HEK293 (cell line): ENCODE measurements at regions not wholly inside any gene's neighbourhood (a gene's known extent, or its start where the extent isn't known, plus 50 kb on each side); places are given as distances from the start of the nearest gene placed in this dataset.

ENCODE experiments used
- CTCF ChIA-PET: fragments of 350-600 bp; formaldehyde crosslinking; extraction: SDS; loops from one replicate; lab custom pipeline; 2021; ENCODE audit warnings: antibody characterized with exemption; lab: Yijun Ruan, JAX
- POLR2A ChIA-PET: fragments of 300-600 bp; formaldehyde crosslinking; extraction: SDS; loops from one replicate; lab custom pipeline; 2020; ENCODE audit warnings: antibody characterized with exemption, inconsistent platforms; lab: Yijun Ruan, JAX
- H3K27ac ChIP-seq: fragments of 200-500 bp; sonication (Bioruptor generic); 2 replicates; pipeline ENCODE4 v1.5.1; 2014; ENCODE audit warnings: low read depth, low read length, control low read depth, inconsistent platforms; ENCODE audit errors: extremely low read depth
- H3K36me3 ChIP-seq, 2 experiments: fragments of 200-500 bp in 1 of 2; sonication (Bioruptor generic) in 1 of 2; 1 replicate in 1 of 2; 2 replicates in 1 of 2; pipeline ENCODE4 v1.5.1; 2014 to 2017; ENCODE audit warnings: inconsistent platforms in 2 of 2, low read length in 2 of 2; ENCODE audit not compliant: control insufficient read depth in 2 of 2, insufficient read depth in 1 of 2
- H3K4me1 ChIP-seq: fragments of 200-500 bp; sonication (Bioruptor generic); 2 replicates; pipeline ENCODE4 v1.5.1; 2014; ENCODE audit warnings: mild to moderate bottlenecking, low read length, inconsistent platforms; ENCODE audit not compliant: control insufficient read depth, insufficient read depth
- H3K4me3 ChIP-seq: 2 replicates; pipeline ENCODE4 v1.5.1; 2011; ENCODE audit warnings: low read depth, mild to moderate bottlenecking, control low read depth, low read length, moderate library complexity
- H3K9me3 ChIP-seq: fragments of 200-500 bp; sonication (Bioruptor generic); 2 replicates; pipeline ENCODE4 v1.5.1; 2014; ENCODE audit warnings: low read depth, low read length, inconsistent platforms; ENCODE audit not compliant: control insufficient read depth, insufficient read depth
- GLIS2 ChIP-seq: fragments of 450-650 bp; formaldehyde crosslinking; IDR thresholded peaks from 2 replicates; pipeline ENCODE4 v1.5.1; 2016; ENCODE audit warnings: missing biosample characterization, missing genetic modification characterization
- HOXC10 ChIP-seq: sonication (generic); formaldehyde crosslinking; IDR thresholded peaks from 2 replicates; pipeline ENCODE4 v1.8.1; 2023; ENCODE audit warnings: mild to moderate bottlenecking, missing genetic modification reagents
- OVOL3 ChIP-seq: fragments of 450-650 bp; formaldehyde crosslinking; IDR thresholded peaks from 2 replicates; pipeline ENCODE4 v1.5.1; 2016; ENCODE audit warnings: missing biosample characterization, missing genetic modification characterization
- PRDM1 ChIP-seq: fragments of 450-650 bp; formaldehyde crosslinking; IDR thresholded peaks from 2 replicates; pipeline ENCODE4; 2016; ENCODE audit warnings: missing biosample characterization, missing genetic modification characterization
- SCRT2 ChIP-seq: fragments of 450-650 bp; formaldehyde crosslinking; IDR thresholded peaks from 2 replicates; pipeline ENCODE4 v1.5.1; 2016; ENCODE audit warnings: missing biosample characterization, missing genetic modification characterization
- WT1 ChIP-seq: fragments of 450-650 bp; formaldehyde crosslinking; IDR thresholded peaks from 2 replicates; pipeline ENCODE4 v1.5.1; 2016; ENCODE audit warnings: missing biosample characterization, missing genetic modification characterization
- ZBTB20 ChIP-seq: fragments of 450-650 bp; formaldehyde crosslinking; IDR thresholded peaks from 2 replicates; pipeline ENCODE4 v1.5.1; 2016; ENCODE audit warnings: missing biosample characterization, missing genetic modification characterization
- ZBTB26 ChIP-seq: fragments of 450-650 bp; formaldehyde crosslinking; optimal IDR thresholded peaks from 2 replicates; pipeline ENCODE3; 2016; ENCODE audit warnings: missing biosample characterization, mild to moderate bottlenecking, missing genetic modification characterization
- ZFHX2 ChIP-seq: fragments of 450-650 bp; formaldehyde crosslinking; conservative IDR thresholded peaks from 2 replicates; pipeline ENCODE4 v1.5.1; 2016; ENCODE audit warnings: missing biosample characterization, missing genetic modification characterization
- ZNF10 ChIP-seq: fragments of 450-650 bp; formaldehyde crosslinking; IDR thresholded peaks from 2 replicates; pipeline ENCODE4 v1.5.1; 2017; ENCODE audit warnings: missing biosample characterization, missing genetic modification characterization
- ZNF121 ChIP-seq: fragments of 450-650 bp; formaldehyde crosslinking; IDR thresholded peaks from 2 replicates; pipeline ENCODE4 v1.5.1; 2016; ENCODE audit warnings: missing biosample characterization, missing genetic modification characterization
- ZNF155 ChIP-seq: fragments of 450-650 bp; formaldehyde crosslinking; IDR thresholded peaks from 2 replicates; pipeline ENCODE4 v1.5.1; 2016; ENCODE audit warnings: missing biosample characterization, missing genetic modification characterization
- ZNF2 ChIP-seq: fragments of 450-650 bp; formaldehyde crosslinking; IDR thresholded peaks from 2 replicates; pipeline ENCODE4 v1.5.1; 2016; ENCODE audit warnings: missing biosample characterization, missing genetic modification characterization
- ZNF239 ChIP-seq: fragments of 450-650 bp; formaldehyde crosslinking; IDR thresholded peaks from 2 replicates; pipeline ENCODE4 v1.5.1; 2016; ENCODE audit warnings: missing biosample characterization, missing genetic modification characterization
- ZNF280C ChIP-seq: fragments of 450-650 bp; formaldehyde crosslinking; IDR thresholded peaks from 2 replicates; pipeline ENCODE4 v1.5.1; 2016; ENCODE audit warnings: missing biosample characterization, missing genetic modification characterization
- ZNF292 ChIP-seq: fragments of 450-650 bp; formaldehyde crosslinking; IDR thresholded peaks from 2 replicates; pipeline ENCODE4 v1.5.1; 2016; ENCODE audit warnings: low read depth, missing biosample characterization, missing genetic modification characterization, borderline replicate concordance
- ZNF350 ChIP-seq: fragments of 450-650 bp; formaldehyde crosslinking; IDR thresholded peaks from 2 replicates; pipeline ENCODE4 v1.5.0; 2017; ENCODE audit warnings: missing biosample characterization, mild to moderate bottlenecking, missing genetic modification characterization
- ZNF366 ChIP-seq: fragments of 450-650 bp; formaldehyde crosslinking; conservative IDR thresholded peaks from 2 replicates; pipeline ENCODE4 v1.5.1; 2016; ENCODE audit warnings: missing biosample characterization, missing genetic modification characterization
- ZNF426 ChIP-seq: fragments of 450-650 bp; formaldehyde crosslinking; IDR thresholded peaks from 2 replicates; pipeline ENCODE4 v1.5.1; 2017; ENCODE audit warnings: missing biosample characterization, missing genetic modification characterization, mild to moderate bottlenecking, inconsistent platforms, moderate library complexity
- ZNF560 ChIP-seq: fragments of 450-650 bp; formaldehyde crosslinking; IDR thresholded peaks from 2 replicates; pipeline ENCODE4 v1.5.1; 2017; ENCODE audit warnings: missing biosample characterization, missing genetic modification characterization, borderline replicate concordance
- ZNF747 ChIP-seq: fragments of 450-650 bp; formaldehyde crosslinking; IDR thresholded peaks from 2 replicates; pipeline ENCODE4 v1.5.1; 2016; ENCODE audit warnings: missing biosample characterization, missing genetic modification characterization
- ZNF777 ChIP-seq: fragments of 450-650 bp; formaldehyde crosslinking; IDR thresholded peaks from 2 replicates; pipeline ENCODE4 v1.5.1; 2017; ENCODE audit warnings: missing biosample characterization, missing genetic modification characterization, borderline replicate concordance
- ZNF785 ChIP-seq: fragments of 450-650 bp; formaldehyde crosslinking; IDR thresholded peaks from 2 replicates; pipeline ENCODE4 v1.5.1; 2016; ENCODE audit warnings: missing biosample characterization, missing genetic modification characterization
- ZNF792 ChIP-seq: fragments of 450-650 bp; formaldehyde crosslinking; IDR thresholded peaks from 2 replicates; pipeline ENCODE4 v1.5.1; 2016; ENCODE audit warnings: missing biosample characterization, missing genetic modification characterization
- ZNF830 ChIP-seq: fragments of 450-650 bp; IDR thresholded peaks from 2 replicates; pipeline ENCODE4 v1.5.0; 2018; ENCODE audit warnings: missing biosample characterization, missing genetic modification characterization, low read depth, mild to moderate bottlenecking, moderate library complexity
- ZXDB ChIP-seq: fragments of 450-650 bp; formaldehyde crosslinking; IDR thresholded peaks from 2 replicates; pipeline ENCODE4 v1.5.1; 2016; ENCODE audit warnings: missing biosample characterization, missing genetic modification characterization
- TF ChIP-seq, protein P1 (sequence below): fragments of 450-650 bp; IDR thresholded peaks from 2 replicates; pipeline ENCODE4 v1.5.1; 2018; ENCODE audit warnings: missing biosample characterization, mild to moderate bottlenecking, missing genetic modification characterization
- TF ChIP-seq, protein P2 (sequence below): fragments of 450-650 bp; IDR thresholded peaks from 2 replicates; pipeline ENCODE4 v1.5.1; 2018; ENCODE audit warnings: missing biosample characterization, missing genetic modification characterization
- TF ChIP-seq, protein P3 (sequence below): fragments of 450-650 bp; formaldehyde crosslinking; IDR thresholded peaks from 2 replicates; pipeline ENCODE4 v1.5.1; 2016; ENCODE audit warnings: missing biosample characterization, missing genetic modification characterization

DNA sequence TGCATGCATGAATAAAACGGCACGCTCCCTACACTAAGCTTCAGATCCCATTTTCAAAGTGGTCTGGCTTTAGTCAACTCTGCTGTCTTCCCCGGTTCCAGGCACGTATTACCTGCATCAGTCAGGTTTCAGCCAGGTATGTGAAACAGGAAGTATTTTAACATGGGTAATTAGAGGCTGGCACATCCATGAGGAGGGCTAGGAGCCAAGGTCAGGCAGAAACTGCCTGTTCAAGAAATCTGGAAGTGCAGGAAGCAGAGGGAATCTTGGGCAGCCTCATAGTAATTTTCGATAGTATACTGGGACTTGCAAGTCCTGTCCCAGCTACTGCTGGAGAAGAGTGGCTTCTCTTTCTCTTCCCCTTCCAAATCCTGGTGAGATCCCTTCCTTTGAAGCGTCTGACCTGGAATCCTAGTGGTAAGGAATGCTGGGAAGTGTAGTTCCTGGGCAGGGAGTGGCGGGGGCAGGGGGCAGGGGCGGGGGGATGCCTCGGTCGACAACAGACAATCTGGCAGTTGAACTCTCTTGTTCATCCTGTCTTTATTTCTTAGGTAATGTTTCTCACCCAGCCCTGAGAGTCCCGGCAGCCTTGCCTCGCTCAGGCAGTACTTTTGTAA lies 403.1 kb downstream of the TLE4 start:
- no peak overlapping the region for H3K27ac ChIP-seq
- H3K9me3 ChIP-seq = no peaks in the 10 kb centered on the region
- H3K36me3 ChIP-seq = no peaks in the 10 kb centered on the region
- ChIA-PET CTCF (no interaction called here), POLR2A (no interaction called here)
- TF ChIP-seq, protein P1, sequence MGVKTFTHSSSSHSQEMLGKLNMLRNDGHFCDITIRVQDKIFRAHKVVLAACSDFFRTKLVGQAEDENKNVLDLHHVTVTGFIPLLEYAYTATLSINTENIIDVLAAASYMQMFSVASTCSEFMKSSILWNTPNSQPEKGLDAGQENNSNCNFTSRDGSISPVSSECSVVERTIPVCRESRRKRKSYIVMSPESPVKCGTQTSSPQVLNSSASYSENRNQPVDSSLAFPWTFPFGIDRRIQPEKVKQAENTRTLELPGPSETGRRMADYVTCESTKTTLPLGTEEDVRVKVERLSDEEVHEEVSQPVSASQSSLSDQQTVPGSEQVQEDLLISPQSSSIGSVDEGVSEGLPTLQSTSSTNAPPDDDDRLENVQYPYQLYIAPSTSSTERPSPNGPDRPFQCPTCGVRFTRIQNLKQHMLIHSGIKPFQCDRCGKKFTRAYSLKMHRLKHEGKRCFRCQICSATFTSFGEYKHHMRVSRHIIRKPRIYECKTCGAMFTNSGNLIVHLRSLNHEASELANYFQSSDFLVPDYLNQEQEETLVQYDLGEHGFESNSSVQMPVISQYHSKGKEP = no peak
- TF ChIP-seq, protein P2, sequence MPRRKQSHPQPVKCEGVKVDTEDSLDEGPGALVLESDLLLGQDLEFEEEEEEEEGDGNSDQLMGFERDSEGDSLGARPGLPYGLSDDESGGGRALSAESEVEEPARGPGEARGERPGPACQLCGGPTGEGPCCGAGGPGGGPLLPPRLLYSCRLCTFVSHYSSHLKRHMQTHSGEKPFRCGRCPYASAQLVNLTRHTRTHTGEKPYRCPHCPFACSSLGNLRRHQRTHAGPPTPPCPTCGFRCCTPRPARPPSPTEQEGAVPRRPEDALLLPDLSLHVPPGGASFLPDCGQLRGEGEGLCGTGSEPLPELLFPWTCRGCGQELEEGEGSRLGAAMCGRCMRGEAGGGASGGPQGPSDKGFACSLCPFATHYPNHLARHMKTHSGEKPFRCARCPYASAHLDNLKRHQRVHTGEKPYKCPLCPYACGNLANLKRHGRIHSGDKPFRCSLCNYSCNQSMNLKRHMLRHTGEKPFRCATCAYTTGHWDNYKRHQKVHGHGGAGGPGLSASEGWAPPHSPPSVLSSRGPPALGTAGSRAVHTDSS (tag by site-specific recombination) = no peak
- TF ChIP-seq ZNF155 (tag by site-specific recombination) (no peak), ZNF792 (no peak), ZNF2 (tag by site-specific recombination) (no peak), ZNF426 (tag by site-specific recombination) (no peak), SCRT2 (tag by site-specific recombination) (no peak), ZNF10 (tag by site-specific recombination) (no peak), ZNF292 (tag by site-specific recombination) (no peak), ZNF350 (tag by site-specific recombination) (no peak), ZNF239 (tag by site-specific recombination) (no peak), PRDM1 (no peak), ZNF560 (tag by site-specific recombination) (no peak), ZNF785 (tag by site-specific recombination) (no peak), HOXC10 (no peak), ZNF366 (tag by site-specific recombination) (no peak), ZNF121 (no peak), OVOL3 (tag by site-specific recombination) (no peak)
- TF ChIP-seq, protein P3, sequence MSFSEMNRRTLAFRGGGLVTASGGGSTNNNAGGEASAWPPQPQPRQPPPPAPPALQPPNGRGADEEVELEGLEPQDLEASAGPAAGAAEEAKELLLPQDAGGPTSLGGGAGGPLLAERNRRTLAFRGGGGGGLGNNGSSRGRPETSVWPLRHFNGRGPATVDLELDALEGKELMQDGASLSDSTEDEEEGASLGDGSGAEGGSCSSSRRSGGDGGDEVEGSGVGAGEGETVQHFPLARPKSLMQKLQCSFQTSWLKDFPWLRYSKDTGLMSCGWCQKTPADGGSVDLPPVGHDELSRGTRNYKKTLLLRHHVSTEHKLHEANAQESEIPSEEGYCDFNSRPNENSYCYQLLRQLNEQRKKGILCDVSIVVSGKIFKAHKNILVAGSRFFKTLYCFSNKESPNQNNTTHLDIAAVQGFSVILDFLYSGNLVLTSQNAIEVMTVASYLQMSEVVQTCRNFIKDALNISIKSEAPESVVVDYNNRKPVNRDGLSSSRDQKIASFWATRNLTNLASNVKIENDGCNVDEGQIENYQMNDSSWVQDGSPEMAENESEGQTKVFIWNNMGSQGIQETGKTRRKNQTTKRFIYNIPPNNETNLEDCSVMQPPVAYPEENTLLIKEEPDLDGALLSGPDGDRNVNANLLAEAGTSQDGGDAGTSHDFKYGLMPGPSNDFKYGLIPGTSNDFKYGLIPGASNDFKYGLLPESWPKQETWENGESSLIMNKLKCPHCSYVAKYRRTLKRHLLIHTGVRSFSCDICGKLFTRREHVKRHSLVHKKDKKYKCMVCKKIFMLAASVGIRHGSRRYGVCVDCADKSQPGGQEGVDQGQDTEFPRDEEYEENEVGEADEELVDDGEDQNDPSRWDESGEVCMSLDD (tag by site-specific recombination) = no peak
- H3K4me1 ChIP-seq = no peaks in the 10 kb centered on the region
- no peak overlapping the region for H3K4me3 ChIP-seq

- Histone ChIP-seq H3K4me1 (no peaks in the 10 kb centered on the region), H3K36me3 (no peaks in the 10 kb centered on the region), H3K4me3 (no peak overlapping the region), H3K27ac (no peak overlapping the region), H3K9me3 (no peaks in the 10 kb centered on the region)
- POLR2A ChIA-PET = no interaction called here
- CTCF ChIA-PET = no interaction called here
- TF ChIP-seq ZNF747 = no peak
- no peak for TF ChIP-seq ZNF830 (tag by site-specific recombination)
- no peak for TF ChIP-seq ZFHX2 (tag by site-specific recombination)
- TF ChIP-seq WT1 = no peak
- no peak for TF ChIP-seq ZBTB20 (tag by site-specific recombination)
- TF ChIP-seq ZNF366 (tag by site-specific recombination) = no peak
- no peak for TF ChIP-seq ZNF777 (tag by site-specific recombination)
- no peak for TF ChIP-seq ZNF280C (tag by site-specific recombination)
- TF ChIP-seq ZXDB = no peak
- no peak for TF ChIP-seq ZBTB26 (tag by site-specific recombination)
- no peak for TF ChIP-seq GLIS2 (tag by site-specific recombination)
These were observed 401.9 kb downstream of the TLE4 start for GRCh38 chr9:79973627-79974026.
